AG04449 (cell line): ENCODE measurements at regions not wholly inside any gene's neighbourhood (a gene's known extent, or its start where the extent isn't known, plus 50 kb on each side); places are given as distances from the start of the nearest gene placed in this dataset.

Source experiments
- CTCF ChIA-PET: fragments of 350-600 bp; formaldehyde crosslinking; extraction: SDS; loops from one replicate; lab custom pipeline; 2021; ENCODE audit warnings: antibody characterized with exemption; lab: Yijun Ruan, JAX
- POLR2A ChIA-PET: fragments of 400-600, 350-600 bp; formaldehyde crosslinking; extraction: SDS; loops from one replicate; lab custom pipeline; 2020; ENCODE audit warnings: antibody characterized with exemption, inconsistent platforms; lab: Yijun Ruan, JAX
- DNase-seq: peaks from one replicate; pipeline ENCODE4 v3.0.0-alpha.2; 2010; ENCODE audit warnings: low read depth, low spot score
- H3K4me3 ChIP-seq: 2 replicates; pipeline ENCODE4 v1.5.1; 2011; ENCODE audit warnings: low read depth, mild to moderate bottlenecking, control low read depth, low read length
- CTCF ChIP-seq: IDR thresholded peaks from one replicate; pipeline ENCODE4 v1.5.1; 2011; ENCODE audit warnings: mild to moderate bottlenecking, moderate library complexity, low read length, control low read depth, inconsistent platforms; ENCODE audit not compliant: insufficient read depth; ENCODE audit errors: missing control alignments

DNA sequence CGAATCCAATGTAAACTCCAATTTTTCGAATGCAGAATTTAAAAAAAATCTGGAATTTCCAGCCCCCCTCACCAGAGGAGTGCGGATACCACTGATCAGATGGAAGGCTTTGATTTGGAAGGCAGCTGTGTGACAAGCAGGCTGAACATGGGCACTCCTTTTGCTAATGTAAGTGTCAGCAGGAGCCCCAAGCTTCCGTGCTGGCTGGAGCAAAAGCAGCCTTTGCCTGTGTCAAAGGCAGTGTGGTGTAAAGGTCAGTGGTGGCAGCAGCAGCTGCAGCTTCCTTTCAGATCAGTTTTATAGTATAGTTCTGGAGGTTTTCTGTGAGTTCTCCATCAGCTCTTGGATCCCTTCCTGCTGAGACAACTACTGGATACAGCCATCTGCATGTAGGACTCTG lies 259.9 kb downstream of the CTH start:
- no peak for TF ChIP-seq CTCF
- ChIA-PET CTCF (no interaction called here), POLR2A (no interaction called here)
- no peak for DNase-seq
- no peak overlapping the region for H3K4me3 ChIP-seq

DNA sequence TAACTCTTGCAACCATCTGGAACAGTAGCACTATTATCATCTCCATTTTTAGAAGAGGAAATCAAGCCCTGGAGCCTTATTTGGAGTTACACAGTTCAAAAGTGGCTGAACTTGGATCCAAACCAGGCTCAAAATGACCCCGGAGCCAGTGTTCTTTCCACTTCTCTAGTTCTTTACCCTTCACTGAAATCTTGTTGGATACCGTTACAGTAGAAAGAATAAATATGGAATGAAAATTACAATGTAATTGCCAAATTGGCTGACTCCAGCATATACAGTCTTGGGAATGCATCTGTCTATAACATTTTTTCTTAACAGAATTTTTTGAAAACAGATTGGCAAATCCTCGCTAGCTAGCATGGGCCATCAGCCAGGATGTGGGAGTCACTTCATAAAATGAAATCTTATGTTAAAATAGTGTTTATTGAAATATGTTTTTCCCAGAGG lies 261.4 kb downstream of the CTH start:
- ChIA-PET CTCF (no interaction called here), POLR2A (no interaction called here)
- TF ChIP-seq CTCF = no peak
- no peak for DNase-seq
- H3K4me3 ChIP-seq = no peak overlapping the region

- POLR2A ChIA-PET = no interaction called here
- no peak for TF ChIP-seq CTCF
- CTCF ChIA-PET = interaction anchor here (1.2 to 4.5 kb wide), 2 partner anchors 10 to 375 kb away, joined by 5 to 23 read pairs; no protein-coding TSS in a partner anchor
- H3K4me3 ChIP-seq = no peak overlapping the region
- no peak for DNase-seq
Observed at GRCh38 chr1:70674941-70675685, 264.0 kb downstream of the CTH start.

- DNase-seq = no peak
- ChIA-PET POLR2A (no interaction called here), CTCF (interaction anchor here (1.2 to 4.5 kb wide), 2 partner anchors 10 to 374 kb away, joined by 5 to 23 read pairs; no protein-coding TSS in a partner anchor)
- no peak overlapping the region for H3K4me3 ChIP-seq
- TF ChIP-seq CTCF = no peak
Observed at GRCh38 chr1:70675737-70676156, 264.7 kb downstream of the CTH start.

DNA sequence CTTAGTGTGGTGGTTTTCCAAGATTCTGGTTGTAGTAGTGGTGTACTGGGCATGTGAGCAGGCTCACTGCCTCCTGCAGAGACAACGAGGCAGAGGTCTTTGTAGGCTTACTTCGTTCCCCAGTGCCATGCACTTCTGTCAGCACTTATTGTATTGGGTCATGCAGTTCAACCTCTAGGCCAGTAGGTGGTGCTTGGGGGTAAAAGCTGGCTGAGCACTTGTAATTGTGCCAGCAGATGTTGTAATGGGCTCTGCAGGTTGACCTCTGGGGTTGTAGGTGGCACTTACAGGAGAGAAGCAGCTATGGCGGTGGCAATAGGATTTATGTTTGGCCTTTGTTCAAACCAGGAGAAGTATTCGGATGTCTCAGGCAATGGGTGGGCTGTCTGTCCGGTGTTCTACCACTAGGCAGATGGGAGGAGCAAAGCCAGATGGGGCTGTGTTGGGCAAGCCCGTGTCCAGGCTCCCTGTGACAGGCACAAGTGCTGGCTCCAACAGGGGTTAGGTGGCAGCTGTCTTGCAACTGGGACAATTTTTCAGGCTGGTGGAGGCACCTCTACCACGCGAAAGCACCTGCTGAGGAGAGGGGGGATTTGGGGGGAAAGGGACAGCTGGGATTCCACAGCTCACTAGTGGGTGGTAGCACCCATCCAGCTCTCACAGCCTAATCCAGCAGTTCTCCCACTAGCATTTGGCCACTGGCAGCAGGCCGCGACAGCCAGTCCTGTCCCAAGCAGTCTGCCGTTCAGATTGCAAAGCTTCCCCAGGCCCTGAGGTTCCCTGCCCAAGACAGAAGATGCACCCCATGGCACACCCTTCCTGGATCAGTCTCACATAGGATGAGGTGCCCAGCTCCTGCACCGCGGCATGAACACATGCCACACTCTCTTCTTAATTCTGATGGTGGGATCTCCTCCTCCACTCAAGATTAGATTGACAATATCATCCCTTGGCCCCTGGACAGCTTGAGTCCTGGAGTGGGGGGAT lies 274.5 kb downstream of the CTH start:
- ChIA-PET CTCF (interaction anchor here (0.6 to 5.6 kb wide), 13 partner anchors 8 to 405 kb away, joined by 3 to 79 read pairs (median 4); partner anchors contain the start of gene PTGER3), POLR2A (no interaction called here)
- DNase-seq = peak; percentile 5
- peak; percentile 81 for TF ChIP-seq CTCF
- no peak overlapping the region for H3K4me3 ChIP-seq
